ENCODE measurements at regions not wholly inside any gene's neighbourhood (a gene's known extent, or its start where the extent isn't known, plus 50 kb on each side); places are given as distances from the start of the nearest gene placed in this dataset.
"Not testable (repeated sequence)": the region's sequence is repeated elsewhere in the genome, so short reads cannot be mapped to it uniquely, and the experiment has no call there.

DNA sequence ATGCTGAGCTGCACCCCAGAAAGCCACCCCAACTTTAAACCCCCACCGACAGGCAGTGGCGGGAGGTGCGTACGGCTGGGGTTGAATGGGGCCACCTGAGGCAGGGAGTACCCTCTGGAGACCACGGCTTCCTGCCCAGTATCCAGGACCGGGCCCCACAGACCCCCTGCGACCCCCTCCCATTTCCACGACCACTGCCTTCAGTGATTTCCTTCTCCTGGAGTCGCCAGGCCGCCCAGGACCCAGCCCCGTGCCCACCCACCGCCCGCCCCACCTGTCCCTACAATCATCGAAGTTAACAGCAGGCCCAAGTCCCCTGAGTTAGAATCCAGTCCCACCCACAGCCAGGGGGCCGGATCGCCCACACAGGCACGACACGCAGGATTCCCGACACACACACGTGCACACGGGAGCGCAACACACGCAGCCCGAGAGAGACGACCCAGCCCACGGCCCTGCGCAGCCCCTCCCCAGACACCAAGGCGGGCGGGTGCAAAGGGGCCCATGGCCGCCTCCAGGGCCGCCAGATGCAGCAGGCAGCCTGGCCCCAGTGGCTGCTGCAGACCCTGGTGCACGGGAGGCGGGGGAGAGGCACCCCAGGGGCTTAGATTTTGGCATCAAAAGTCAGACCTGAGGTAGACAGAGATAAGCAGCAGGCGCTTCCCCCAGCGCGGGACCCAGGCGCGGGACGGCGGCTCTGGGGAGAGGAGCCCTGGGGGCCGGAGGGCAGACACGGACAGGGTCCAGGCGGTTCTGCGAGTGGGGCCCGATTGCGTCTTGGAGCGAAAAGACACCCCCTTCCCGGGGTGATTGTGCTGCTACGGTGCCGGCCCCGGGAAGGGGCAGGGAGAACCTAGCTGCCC is 104.8 kb downstream of the SPATA31A6 start:
- DNase-seq (ENCODE audit: low read depth); CTCF ChIA-PET; H3K4me3 ChIP-seq (ENCODE audit: low read depth, low read length); H3K27me3 ChIP-seq (ENCODE audit: control insufficient read depth, insufficient read depth, low read length); POLR2A ChIA-PET; H3K36me3 ChIP-seq (ENCODE audit: control insufficient read depth, insufficient read depth, low read length): not testable (repeated sequence)

- POLR2A ChIA-PET; H3K36me3 ChIP-seq (ENCODE audit: control insufficient read depth, insufficient read depth, low read length); DNase-seq (ENCODE audit: low read depth); CTCF ChIA-PET; H3K27me3 ChIP-seq (ENCODE audit: control insufficient read depth, insufficient read depth, low read length); H3K4me3 ChIP-seq (ENCODE audit: low read depth, low read length): not testable (repeated sequence)
Observed at GRCh38 chr9:42288865-42289229, 105.4 kb downstream of the SPATA31A6 start.

DNA sequence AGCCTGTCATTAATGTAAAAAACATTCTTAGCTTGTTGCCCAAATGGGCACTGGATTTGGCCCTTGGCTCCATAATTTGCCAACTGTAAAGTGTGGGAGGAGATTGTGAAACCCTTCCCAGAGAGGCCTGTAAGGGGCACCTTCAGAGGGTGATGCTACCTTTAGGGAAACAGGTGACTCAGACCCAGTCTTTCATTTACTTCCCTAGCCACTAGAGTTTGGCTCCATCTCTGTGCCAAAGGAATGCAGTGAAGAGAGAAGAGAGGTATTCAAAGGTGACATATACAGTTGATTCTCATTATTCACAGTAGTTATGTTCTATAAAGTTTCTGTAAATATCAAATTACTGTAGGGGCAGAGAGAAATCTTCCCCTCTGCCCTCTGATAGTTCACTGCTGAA is 116.7 kb downstream of the SPATA31A6 start:
- DNase-seq (ENCODE audit: low read depth); H3K4me3 ChIP-seq (ENCODE audit: low read depth, low read length); CTCF ChIA-PET; H3K36me3 ChIP-seq (ENCODE audit: control insufficient read depth, insufficient read depth, low read length); POLR2A ChIA-PET; H3K27me3 ChIP-seq (ENCODE audit: control insufficient read depth, insufficient read depth, low read length): not testable (repeated sequence)

GRCh38 chr9:42306625-42307024 is 123.2 kb downstream of the SPATA31A6 start:
- H3K27me3 ChIP-seq (ENCODE audit: control insufficient read depth, insufficient read depth, low read length); DNase-seq (ENCODE audit: low read depth); POLR2A ChIA-PET; CTCF ChIA-PET; H3K36me3 ChIP-seq (ENCODE audit: control insufficient read depth, insufficient read depth, low read length); H3K4me3 ChIP-seq (ENCODE audit: low read depth, low read length): not testable (repeated sequence)

DNA sequence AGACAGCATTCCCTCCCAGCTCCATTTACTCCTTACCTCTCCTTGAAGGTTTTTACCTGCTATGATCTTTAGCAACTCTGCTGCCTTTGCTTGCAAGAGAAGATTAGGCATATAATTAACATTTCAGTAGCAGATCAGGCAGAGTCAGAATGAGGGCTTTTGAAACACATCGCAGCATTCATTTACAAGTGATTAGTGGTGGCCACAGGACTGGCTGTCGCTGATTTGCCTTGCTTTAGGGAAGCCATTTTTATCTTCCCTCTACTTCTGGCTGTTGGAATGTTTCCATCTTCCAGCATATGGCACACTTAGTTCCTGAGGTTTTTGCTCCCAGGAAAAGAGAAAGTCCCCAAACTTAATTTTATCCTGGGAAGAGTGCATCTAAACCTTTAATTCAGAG is 124.0 kb downstream of the SPATA31A6 start:
- H3K36me3 ChIP-seq (ENCODE audit: control insufficient read depth, insufficient read depth, low read length); H3K27me3 ChIP-seq (ENCODE audit: control insufficient read depth, insufficient read depth, low read length); CTCF ChIA-PET; H3K4me3 ChIP-seq (ENCODE audit: low read depth, low read length); DNase-seq (ENCODE audit: low read depth); POLR2A ChIA-PET: not testable (repeated sequence)

GRCh38 chr9:42310972-42311371 is 127.5 kb downstream of the SPATA31A6 start:
- CTCF ChIA-PET; DNase-seq (ENCODE audit: low read depth); H3K4me3 ChIP-seq (ENCODE audit: low read depth, low read length); H3K27me3 ChIP-seq (ENCODE audit: control insufficient read depth, insufficient read depth, low read length); H3K36me3 ChIP-seq (ENCODE audit: control insufficient read depth, insufficient read depth, low read length); POLR2A ChIA-PET: not testable (repeated sequence)

GRCh38 chr9:42316026-42316425 is 132.6 kb downstream of the SPATA31A6 start:
- DNase-seq (ENCODE audit: low read depth); CTCF ChIA-PET; H3K4me3 ChIP-seq (ENCODE audit: low read depth, low read length); H3K27me3 ChIP-seq (ENCODE audit: control insufficient read depth, insufficient read depth, low read length); POLR2A ChIA-PET; H3K36me3 ChIP-seq (ENCODE audit: control insufficient read depth, insufficient read depth, low read length): not testable (repeated sequence)

DNA sequence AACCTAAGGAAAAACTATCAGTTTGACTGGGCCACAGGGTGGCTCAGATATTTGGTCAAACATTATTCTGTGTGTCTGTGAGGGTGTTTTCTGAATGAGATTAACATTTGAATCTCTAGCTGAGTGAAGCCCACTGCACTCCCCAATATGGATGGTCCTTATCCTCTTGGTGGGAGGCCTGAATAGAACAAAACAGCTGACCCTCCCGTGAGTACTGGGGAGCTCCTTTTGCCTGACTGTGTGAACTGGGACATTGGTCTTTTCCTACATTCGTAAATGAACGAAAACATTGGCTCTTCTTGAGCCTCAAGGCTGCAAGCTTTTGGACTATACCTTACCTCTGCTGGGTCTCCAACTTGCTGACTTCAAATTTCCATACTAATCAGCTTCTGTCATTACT is 134.2 kb downstream of the SPATA31A6 start:
- H3K4me3 ChIP-seq (ENCODE audit: low read depth, low read length); H3K27me3 ChIP-seq (ENCODE audit: control insufficient read depth, insufficient read depth, low read length); CTCF ChIA-PET; POLR2A ChIA-PET; H3K36me3 ChIP-seq (ENCODE audit: control insufficient read depth, insufficient read depth, low read length); DNase-seq (ENCODE audit: low read depth): not testable (repeated sequence)

DNA sequence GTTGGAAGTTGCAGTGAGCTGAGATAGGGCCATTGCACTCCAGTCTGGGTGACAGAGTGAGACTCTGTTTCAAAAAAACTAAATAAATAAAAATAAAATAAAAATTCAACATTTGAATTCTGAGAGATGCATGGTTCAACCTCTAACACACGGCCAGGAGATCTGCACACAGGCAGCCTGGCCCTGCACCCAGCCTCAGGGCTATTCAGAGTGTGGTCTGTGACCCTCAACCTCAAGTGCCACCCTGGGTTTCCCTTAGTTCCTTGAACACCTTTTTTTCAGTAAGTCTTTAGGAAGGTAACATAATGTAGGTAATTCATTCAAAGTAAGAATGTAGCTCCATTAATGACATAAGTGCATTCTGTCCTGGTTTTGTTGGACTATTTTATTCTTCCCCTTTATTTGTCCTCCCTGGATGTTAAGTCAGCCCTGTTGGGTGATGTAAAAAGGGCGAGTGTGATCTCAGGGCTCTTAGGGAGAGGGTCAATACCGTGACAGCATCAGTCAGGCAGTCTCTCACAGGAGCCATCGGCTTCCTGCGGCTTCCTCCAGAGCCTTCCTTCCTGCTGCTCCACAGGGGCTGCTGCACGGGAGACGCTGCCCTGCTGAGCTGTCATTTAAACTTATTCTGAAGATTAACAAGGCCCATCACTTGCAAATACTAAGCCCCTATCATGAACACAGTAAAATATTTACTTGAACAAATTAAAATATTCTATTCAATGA is 139.8 kb downstream of the SPATA31A6 start:
- H3K36me3 ChIP-seq (ENCODE audit: control insufficient read depth, insufficient read depth, low read length); CTCF ChIA-PET; H3K4me3 ChIP-seq (ENCODE audit: low read depth, low read length); DNase-seq (ENCODE audit: low read depth); H3K27me3 ChIP-seq (ENCODE audit: control insufficient read depth, insufficient read depth, low read length); POLR2A ChIA-PET: not testable (repeated sequence)

DNA sequence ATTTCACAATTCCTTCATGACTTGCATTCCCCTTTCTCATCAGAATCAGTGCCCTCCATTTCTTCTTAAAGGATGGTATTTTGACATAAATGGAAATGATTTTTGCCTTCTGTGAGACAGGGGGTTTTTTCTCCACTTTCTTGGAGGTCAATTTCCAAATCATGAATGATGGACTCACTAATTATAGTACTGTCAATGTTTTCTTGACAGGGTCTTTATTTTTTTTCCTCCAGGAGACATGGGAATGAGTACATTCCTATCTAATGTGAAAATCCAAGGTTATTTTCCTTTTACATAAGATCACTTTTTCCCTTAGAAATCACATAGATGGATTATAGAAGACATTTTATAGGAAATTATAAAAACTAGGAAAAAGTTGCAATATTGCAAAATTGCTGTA is 141.7 kb downstream of the SPATA31A6 start:
- POLR2A ChIA-PET; H3K4me3 ChIP-seq (ENCODE audit: low read depth, low read length); DNase-seq (ENCODE audit: low read depth); CTCF ChIA-PET; H3K27me3 ChIP-seq (ENCODE audit: control insufficient read depth, insufficient read depth, low read length); H3K36me3 ChIP-seq (ENCODE audit: control insufficient read depth, insufficient read depth, low read length): not testable (repeated sequence)

GRCh38 chr9:42325561-42325960 is 142.1 kb downstream of the SPATA31A6 start:
- DNase-seq (ENCODE audit: low read depth); H3K27me3 ChIP-seq (ENCODE audit: control insufficient read depth, insufficient read depth, low read length); POLR2A ChIA-PET; H3K4me3 ChIP-seq (ENCODE audit: low read depth, low read length); H3K36me3 ChIP-seq (ENCODE audit: control insufficient read depth, insufficient read depth, low read length); CTCF ChIA-PET: not testable (repeated sequence)

GRCh38 chr9:42326482-42326881 is 143.0 kb downstream of the SPATA31A6 start:
- H3K27me3 ChIP-seq (ENCODE audit: control insufficient read depth, insufficient read depth, low read length); H3K4me3 ChIP-seq (ENCODE audit: low read depth, low read length); DNase-seq (ENCODE audit: low read depth); POLR2A ChIA-PET; H3K36me3 ChIP-seq (ENCODE audit: control insufficient read depth, insufficient read depth, low read length); CTCF ChIA-PET: not testable (repeated sequence)

DNA sequence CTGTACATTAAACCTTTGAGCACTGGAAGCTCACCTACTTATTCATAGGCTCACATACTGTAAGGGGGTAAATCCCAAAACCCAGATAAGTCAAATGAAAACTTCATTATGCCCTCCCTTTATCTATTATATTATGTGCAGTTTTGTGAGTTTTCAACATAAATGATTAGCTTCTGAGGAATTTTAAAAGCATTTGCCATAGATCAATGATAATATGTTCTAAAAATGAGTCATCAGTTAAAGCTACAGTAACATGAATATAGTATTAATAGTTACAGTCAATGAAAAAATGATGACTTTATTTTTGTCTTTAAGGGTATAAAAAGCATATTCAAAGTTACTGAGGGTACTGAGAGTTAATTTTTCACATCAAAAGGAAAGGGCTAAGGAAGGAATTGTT is 151.9 kb downstream of the SPATA31A6 start:
- H3K27me3 ChIP-seq (ENCODE audit: control insufficient read depth, insufficient read depth, low read length); H3K4me3 ChIP-seq (ENCODE audit: low read depth, low read length); DNase-seq (ENCODE audit: low read depth); POLR2A ChIA-PET; CTCF ChIA-PET; H3K36me3 ChIP-seq (ENCODE audit: control insufficient read depth, insufficient read depth, low read length): not testable (repeated sequence)

All from BJ (cell line).